ENCODE measurements at regions not wholly inside any gene's neighbourhood (a gene's known extent, or its start where the extent isn't known, plus 50 kb on each side); places are given as distances from the start of the nearest gene placed in this dataset.
A peak's percentile ranks its signal among the peaks of the same experiment; 100 is the strongest.

DNA sequence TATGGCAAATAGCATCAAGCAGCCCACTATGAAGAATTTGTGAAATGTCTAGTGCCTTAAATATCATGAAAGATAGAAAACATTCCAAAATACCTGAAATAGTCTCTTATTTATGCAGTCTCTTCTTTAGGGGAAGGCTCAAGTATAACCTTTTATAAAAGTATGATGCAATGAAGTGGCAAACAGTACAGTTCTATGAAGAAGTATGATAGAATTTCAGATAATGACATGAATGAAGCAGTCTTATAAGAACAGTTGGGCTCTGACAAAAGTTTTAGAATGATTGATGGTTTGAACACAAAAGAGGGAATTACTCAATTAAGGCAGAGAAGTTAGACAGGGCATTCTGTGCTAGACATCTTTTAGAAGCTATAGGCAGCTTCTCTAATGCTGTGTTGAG, 1791.8 kb upstream of the PIK3C3 start:
- intact Hi-C loops (cut with DNase I), result no loop called here
- DNase-seq, result no peak
- TF ChIP-seq POLR2A (IDR thresholded peaks at IDR 0.05), result no peak
- TF ChIP-seq, protein P1, sequence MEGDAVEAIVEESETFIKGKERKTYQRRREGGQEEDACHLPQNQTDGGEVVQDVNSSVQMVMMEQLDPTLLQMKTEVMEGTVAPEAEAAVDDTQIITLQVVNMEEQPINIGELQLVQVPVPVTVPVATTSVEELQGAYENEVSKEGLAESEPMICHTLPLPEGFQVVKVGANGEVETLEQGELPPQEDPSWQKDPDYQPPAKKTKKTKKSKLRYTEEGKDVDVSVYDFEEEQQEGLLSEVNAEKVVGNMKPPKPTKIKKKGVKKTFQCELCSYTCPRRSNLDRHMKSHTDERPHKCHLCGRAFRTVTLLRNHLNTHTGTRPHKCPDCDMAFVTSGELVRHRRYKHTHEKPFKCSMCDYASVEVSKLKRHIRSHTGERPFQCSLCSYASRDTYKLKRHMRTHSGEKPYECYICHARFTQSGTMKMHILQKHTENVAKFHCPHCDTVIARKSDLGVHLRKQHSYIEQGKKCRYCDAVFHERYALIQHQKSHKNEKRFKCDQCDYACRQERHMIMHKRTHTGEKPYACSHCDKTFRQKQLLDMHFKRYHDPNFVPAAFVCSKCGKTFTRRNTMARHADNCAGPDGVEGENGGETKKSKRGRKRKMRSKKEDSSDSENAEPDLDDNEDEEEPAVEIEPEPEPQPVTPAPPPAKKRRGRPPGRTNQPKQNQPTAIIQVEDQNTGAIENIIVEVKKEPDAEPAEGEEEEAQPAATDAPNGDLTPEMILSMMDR (IDR thresholded peaks at IDR 0.05), result no peak
- H3K4me3 ChIP-seq, result no peak overlapping the region
- no peaks in the 10 kb centered on the region for H3K27me3 ChIP-seq
- no peaks in the 10 kb centered on the region for H3K4me1 ChIP-seq
- no peak for ATAC-seq
- no peaks in the 10 kb centered on the region for H3K9me3 ChIP-seq
- no peaks in the 10 kb centered on the region for H3K36me3 ChIP-seq
- no peak overlapping the region for H3K27ac ChIP-seq

GRCh38 chr18:40160361-40160760, 1794.7 kb upstream of the PIK3C3 start:
- H3K36me3 ChIP-seq, result no peaks in the 10 kb centered on the region
- WGBS (ENCODE audit: insufficient coverage, low coverage, low lambda C conversion rate, missing lambda C conversion rate), result 26% methylated on average over 2 of the region's 2 CpGs
- DNase-seq (no peak), ATAC-seq (no peak)
- no peaks in the 10 kb centered on the region for H3K4me1 ChIP-seq
- intact Hi-C loops (cut with DNase I), result no loop called here
- H3K4me3 ChIP-seq, result no peak overlapping the region
- TF ChIP-seq, protein P1 (IDR thresholded peaks at IDR 0.05), result no peak
- no peak for TF ChIP-seq POLR2A (IDR thresholded peaks at IDR 0.05)
- H3K27ac ChIP-seq, result no peak overlapping the region
- no peaks in the 10 kb centered on the region for H3K9me3 ChIP-seq
- H3K27me3 ChIP-seq, result no peaks in the 10 kb centered on the region

DNA sequence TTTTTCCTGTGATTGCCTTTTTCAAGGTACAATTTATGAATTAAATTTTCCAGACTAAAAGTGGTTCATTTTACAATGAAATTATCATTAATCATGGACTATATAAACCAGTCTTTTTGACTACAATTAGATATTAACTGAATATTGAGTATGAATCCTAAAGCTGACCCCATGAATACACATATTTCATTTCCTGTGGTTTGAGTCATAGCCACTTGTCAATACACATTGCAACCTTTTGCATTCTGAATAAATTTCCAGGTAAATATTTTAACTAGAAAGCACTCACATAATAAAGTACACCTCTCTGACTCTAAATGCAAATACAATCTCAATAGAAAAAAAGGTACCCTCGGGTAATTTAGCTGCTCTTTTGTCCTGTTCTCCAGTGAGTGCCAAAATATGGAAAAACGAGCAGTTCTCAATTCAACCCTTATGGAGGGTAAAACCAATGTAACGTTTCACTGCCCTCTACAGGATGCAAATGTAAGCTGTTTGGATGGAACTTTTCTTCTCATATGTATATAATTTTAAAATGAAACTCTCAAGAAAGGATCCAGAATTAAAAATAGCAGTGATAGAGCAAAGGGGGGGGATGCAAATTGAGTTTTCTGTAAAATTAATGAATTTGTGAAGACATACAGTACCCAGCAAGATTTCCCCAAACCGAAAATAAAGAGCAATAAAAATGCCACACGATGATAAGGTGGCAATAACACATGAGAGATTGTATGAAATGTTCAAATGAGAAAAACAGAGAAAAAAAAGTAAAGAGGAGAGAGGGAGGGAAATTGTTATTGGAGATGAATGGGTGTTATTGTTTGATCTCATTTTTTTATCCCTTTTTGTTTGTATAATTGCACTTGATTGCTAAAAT, 1795.7 kb upstream of the PIK3C3 start:
- no peak for TF ChIP-seq POLR2A (IDR thresholded peaks at IDR 0.05)
- TF ChIP-seq, protein P1 (IDR thresholded peaks at IDR 0.05), result peak in 3 of 4 donors; percentile 34 to 43 (median 41)
- DNase-seq, result no peak
- Histone ChIP-seq H3K4me1 (no peaks in the 10 kb centered on the region), H3K36me3 (no peaks in the 10 kb centered on the region), H3K4me3 (no peak overlapping the region), H3K27ac (no peak overlapping the region), H3K9me3 (no peaks in the 10 kb centered on the region), H3K27me3 (no peaks in the 10 kb centered on the region)
- ATAC-seq, result peak in 2 of 4 donors; percentile 30 to 32
- intact Hi-C loops (cut with DNase I), result no loop called here
- WGBS (ENCODE audit: insufficient coverage, low coverage, low lambda C conversion rate, missing lambda C conversion rate), result 22% methylated on average over 5 of the region's 5 CpGs

DNA sequence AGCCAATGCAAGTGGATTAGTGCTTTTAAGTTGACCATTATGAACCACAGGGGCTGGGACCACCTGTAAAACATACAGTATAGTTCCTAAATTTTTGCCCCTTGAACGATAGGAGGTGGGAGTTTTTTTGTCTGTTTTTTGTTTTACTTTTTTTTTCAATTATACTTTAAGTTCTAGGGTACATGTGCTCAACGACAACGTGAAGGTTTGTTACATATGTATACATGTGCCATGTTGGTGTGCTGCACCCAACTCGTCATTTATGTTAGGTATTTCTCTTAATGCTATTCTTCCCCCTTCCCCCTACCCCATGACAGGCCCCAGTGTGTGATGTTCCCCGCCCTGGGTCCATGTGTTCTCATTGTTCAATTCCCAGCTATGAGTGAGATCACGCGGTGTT, 1797.9 kb upstream of the PIK3C3 start:
- DNase-seq (no peak), ATAC-seq (no peak)
- H3K36me3 ChIP-seq, result no peaks in the 10 kb centered on the region
- no peaks in the 10 kb centered on the region for H3K27me3 ChIP-seq
- no peaks in the 10 kb centered on the region for H3K4me1 ChIP-seq
- TF ChIP-seq, protein P1 (IDR thresholded peaks at IDR 0.05), result no peak
- TF ChIP-seq POLR2A (IDR thresholded peaks at IDR 0.05), result no peak
- H3K27ac ChIP-seq, result no peak overlapping the region
- WGBS (ENCODE audit: insufficient coverage, low coverage, low lambda C conversion rate, missing lambda C conversion rate), result 65% methylated on average over 6 of the region's 7 CpGs
- no peaks in the 10 kb centered on the region for H3K9me3 ChIP-seq
- intact Hi-C loops (cut with DNase I), result no loop called here
- no peak overlapping the region for H3K4me3 ChIP-seq
